Femur (tissue), 1 donor: ENCODE measurements at regions not wholly inside any gene's neighbourhood (a gene's known extent, or its start where the extent isn't known, plus 50 kb on each side); places are given as distances from the start of the nearest gene placed in this dataset.

Source experiments
- DNase-seq: peaks from one replicate; pipeline ENCODE4 v3.0.0-alpha.2; 2017

GRCh38 chr14:37903343-37904191 lies 304.1 kb upstream of the SSTR1 start:
- no peak for DNase-seq

GRCh38 chr14:37924622-37925021 lies 283.1 kb upstream of the SSTR1 start:
- no peak for DNase-seq

GRCh38 chr14:37932008-37932407 lies 275.7 kb upstream of the SSTR1 start:
- no peak for DNase-seq

GRCh38 chr14:37932481-37932880 lies 275.2 kb upstream of the SSTR1 start:
- DNase-seq = no peak

GRCh38 chr14:37936971-37937370 lies 270.7 kb upstream of the SSTR1 start:
- DNase-seq = no peak

- no peak for DNase-seq
Observed at GRCh38 chr14:37939442-37940028, 268.2 kb upstream of the SSTR1 start.

GRCh38 chr14:37945959-37946358 lies 261.7 kb upstream of the SSTR1 start:
- no peak for DNase-seq

GRCh38 chr14:37946819-37947218 lies 260.9 kb upstream of the SSTR1 start:
- no peak for DNase-seq

- no peak for DNase-seq
Observed at GRCh38 chr14:37948266-37948665, 259.4 kb upstream of the SSTR1 start.

- DNase-seq = no peak
Observed at GRCh38 chr14:37968664-37969240, 239.0 kb upstream of the SSTR1 start.

GRCh38 chr14:37969511-37969979 lies 238.2 kb upstream of the SSTR1 start:
- DNase-seq = no peak

GRCh38 chr14:37970696-37971095 lies 237.0 kb upstream of the SSTR1 start:
- DNase-seq = no peak

- no peak for DNase-seq
Observed at GRCh38 chr14:37972941-37973887, 234.5 kb upstream of the SSTR1 start.

- no peak for DNase-seq
Observed at GRCh38 chr14:37974421-37974820, 233.3 kb upstream of the SSTR1 start.

- DNase-seq = no peak
Observed at GRCh38 chr14:37977481-37977880, 230.2 kb upstream of the SSTR1 start.

- DNase-seq = peak; percentile 26
Observed at GRCh38 chr14:37985826-37986470, 221.8 kb upstream of the SSTR1 start.

- no peak for DNase-seq
Observed at GRCh38 chr14:37988472-37988871, 219.2 kb upstream of the SSTR1 start.

GRCh38 chr14:37991027-37991426 lies 216.7 kb upstream of the SSTR1 start:
- DNase-seq = no peak

GRCh38 chr14:37992499-37992898 lies 215.2 kb upstream of the SSTR1 start:
- no peak for DNase-seq

- DNase-seq = no peak
Observed at GRCh38 chr14:37994846-37995372, 212.8 kb upstream of the SSTR1 start.

GRCh38 chr14:37997017-37997416 lies 210.7 kb upstream of the SSTR1 start:
- no peak for DNase-seq

GRCh38 chr14:38000340-38000739 lies 207.4 kb upstream of the SSTR1 start:
- no peak for DNase-seq
